Limb (tissue), 2 donors: ENCODE measurements at regions not wholly inside any gene's neighbourhood (a gene's known extent, or its start where the extent isn't known, plus 50 kb on each side); places are given as distances from the start of the nearest gene placed in this dataset.
A peak's percentile ranks its signal among the peaks of the same experiment; 100 is the strongest.

ENCODE experiments used
- DNase-seq, 2 donors: peaks; one replicate each; pipeline ENCODE4 v3.0.0-alpha.2; 2016; ENCODE audit errors: extremely low spot score in 2 of 2

DNA sequence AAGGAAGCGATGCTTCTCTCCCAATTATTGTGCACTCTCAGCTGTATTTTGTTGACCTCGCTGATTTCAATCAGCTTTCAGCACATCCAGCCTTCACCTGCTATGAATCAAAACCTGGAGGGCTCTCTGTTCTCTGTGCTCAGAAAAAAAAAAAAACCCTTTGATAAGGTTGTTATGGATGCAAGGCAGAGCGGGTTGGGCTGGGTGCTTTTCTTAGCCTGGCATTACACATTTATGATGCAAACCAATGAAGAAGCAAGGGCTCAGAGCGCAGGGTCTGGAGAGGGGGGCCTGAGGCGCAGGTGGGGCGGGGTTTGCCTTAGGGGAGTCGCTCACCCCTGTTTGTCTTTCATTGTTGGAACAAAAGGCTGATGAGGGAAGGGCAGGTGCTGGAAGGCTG lies 86.0 kb upstream of the CADM1 start:
- no peak for DNase-seq

DNA sequence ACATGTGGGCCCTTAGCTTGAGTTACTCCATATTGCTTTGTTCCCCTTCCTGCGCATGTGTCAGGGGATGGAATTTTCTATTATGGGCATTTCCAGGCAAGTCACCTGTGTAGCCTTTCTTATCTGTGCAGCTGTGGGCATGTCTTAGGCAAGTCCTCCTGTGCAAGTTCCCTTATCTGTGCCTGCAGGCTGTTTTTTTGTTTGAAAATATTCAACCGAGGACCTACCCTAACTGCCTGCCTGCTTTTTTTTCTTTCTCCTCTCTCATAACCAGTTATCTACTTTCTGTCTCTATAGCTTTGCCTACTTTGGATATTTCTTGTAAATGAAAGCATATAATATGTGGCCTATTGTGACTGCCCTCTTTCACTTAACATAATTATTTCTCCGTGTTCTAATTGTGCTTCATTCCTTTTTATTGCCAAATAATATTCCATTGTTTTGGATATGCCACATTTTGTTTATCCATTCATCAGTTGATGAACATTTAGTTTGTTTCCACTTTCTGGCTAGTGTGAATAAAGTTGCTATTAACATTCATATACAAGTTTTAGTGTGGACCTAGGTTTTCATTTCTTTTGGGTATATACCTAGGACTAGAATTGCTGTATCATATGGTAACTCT lies 83.6 kb upstream of the CADM1 start:
- DNase-seq, result no peak

DNA sequence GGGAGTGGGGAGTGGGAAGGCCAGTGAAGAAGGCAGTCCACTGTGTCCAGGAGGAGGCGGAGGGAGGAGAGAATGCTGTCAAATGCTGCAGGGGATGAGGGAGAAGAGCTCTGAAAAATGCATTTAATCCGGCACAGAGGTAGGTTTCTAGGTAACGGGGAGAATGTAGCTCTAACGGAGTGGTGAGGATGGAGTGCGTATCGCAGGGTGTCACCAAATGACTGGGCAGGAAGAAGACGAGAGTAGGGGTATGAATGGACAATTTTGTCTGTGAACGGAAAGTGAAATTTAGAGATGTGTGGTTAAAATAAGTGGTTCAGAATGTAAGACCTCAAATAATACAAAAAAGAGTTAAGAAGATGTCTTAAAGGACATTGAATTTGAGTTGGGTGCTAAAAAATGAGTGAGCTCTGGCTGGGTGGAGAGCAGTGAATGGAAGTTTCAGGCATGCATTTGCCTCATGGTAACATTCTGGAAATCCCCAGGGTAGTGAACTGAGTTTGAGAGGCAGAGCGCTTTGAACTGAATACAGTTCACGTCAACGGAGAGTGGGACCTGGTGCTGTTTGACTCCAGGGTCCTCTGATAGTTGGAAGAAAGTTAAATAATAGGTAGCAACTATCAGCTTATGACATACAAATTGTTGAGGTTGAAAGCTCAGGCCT lies 81.3 kb upstream of the CADM1 start:
- no peak for DNase-seq

DNA sequence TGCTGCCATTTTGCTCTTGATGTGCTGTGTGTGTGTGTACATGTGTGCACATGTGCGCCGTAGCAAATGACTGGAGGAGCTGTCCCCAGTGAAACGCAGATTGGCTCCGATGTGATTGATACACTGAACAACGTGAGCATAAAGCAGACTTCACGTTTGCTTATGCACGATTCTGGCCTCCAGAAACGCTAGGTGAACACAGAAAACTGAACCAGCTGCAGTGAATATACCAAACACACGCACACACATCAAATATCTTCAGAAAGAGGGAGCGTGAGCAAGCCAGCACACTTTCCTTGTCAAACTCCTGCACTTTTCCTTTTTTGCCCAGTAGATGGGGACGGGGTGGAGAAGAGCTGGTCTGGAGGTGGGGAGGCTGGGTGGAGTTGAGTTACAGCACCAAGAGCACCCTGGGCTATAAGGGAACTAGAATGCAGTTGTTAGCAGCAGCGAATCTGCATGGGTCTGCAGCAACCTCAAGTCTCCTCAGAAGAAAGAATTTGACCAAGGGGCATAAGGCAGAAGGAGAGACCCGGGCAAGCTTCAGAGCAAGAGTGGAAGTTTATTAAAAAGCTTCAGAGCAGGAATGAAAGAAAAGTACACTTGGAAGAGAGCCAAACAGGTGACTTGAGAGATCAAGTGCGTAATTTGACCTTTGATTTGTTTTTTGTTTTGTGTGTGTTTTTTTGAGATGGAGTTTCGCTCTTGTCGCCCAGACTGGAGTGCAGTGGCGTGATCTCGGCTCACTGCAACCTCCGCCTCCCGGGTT lies 77.8 kb upstream of the CADM1 start:
- no peak for DNase-seq

DNA sequence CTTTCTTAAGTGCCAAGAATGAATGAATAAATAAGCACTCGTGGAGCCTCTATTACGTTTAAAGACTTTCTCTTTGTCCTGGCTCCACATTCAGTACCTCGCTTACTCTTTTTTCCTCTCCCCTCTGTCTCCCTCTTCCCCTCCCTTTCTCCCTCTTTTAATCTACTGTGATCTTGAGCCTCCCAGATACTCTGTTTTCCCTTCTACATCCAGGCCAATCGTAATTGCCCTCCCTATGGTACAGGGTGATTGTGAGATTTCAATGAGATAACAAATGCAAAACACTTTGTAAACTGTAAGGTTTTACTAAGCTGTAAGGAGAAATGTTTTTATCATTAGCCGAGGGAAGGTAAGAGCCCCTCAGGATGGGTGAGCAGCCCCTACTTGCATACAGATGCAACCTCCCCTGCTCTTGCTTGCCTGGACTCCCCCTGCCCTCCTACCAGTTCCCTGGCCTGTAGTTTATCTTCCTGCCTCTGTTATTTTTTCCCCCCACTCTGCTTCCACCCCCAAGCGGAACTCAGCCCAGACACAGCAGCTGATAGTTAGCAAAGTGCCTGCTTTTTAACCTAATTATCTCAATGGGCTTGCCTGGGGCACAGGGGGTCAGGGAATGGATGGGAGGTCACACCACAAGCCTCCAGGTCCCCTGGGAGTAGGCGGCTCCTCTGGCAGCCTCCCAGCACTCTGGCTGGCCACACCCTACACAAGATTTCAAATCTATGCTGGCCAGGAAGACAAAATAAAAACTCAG lies 76.9 kb upstream of the CADM1 start:
- DNase-seq, result peak in 1 of 2 donors; percentile 47

DNA sequence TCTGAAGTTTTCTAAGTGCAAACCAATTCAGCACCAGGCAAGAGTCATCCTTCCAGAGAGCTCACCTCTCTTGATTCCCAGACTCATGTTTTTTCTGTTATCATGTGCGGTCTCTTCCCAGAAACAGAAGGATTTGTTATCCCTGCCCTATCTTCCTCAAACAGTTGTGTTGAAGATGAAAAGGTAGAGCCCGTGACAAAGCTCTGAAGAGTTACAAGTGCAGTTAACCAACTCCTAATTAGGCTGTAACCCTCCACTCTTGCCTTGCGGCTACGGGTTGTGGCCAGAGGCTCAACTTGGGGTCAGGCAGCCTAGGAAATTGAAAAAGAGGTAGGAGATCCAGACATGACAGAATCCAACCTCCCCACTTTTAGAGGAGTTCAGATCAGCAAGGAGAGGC lies 76.2 kb upstream of the CADM1 start:
- DNase-seq, result no peak

DNA sequence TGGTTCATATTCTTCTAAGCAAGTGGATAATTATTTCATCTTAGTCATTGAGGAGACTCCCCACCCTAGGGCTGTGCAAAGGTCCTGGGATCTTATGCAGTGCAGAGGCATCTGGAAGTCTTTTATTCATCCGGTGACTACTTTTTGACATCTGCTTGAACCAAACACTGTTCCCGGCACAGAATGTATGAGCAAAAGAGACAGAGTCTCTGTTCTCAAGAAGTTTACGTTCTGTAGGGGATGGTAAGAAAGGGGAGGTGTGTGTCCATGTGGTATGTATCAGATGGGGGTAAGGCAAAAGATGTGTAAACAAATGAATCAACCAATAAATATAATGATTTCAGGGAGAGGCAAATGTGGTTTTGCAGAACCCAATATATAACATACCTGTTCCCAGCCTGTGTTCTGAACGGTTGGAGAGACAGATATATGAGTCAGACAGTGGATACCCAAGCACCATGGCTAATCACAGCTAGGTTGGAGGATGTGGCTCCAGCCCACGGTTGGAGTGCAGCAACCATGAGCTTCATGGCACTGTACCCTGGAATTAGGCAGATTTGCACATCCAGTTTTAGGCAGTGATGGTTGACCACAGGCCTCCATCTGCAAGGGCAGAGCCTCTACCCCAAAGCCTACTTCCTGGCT lies 75.1 kb upstream of the CADM1 start:
- no peak for DNase-seq

DNA sequence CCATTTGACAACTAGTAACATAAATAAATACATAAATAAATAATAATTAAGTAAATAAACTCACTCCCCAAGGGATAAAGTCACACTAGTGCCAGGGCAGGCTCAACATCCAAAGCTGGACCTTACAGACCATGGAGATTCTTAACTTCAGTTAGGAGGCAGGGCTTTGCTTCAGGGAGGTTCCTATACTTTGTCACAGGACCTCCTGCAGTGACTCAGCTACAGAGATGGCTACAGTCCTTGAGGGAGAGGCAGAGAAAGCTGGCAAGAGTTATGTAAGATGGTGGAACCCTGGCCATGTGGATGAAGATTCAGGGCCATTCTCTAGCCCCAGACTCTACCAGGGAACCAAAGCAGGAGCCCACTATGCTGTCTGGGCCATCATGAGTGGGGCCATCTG lies 74.1 kb upstream of the CADM1 start:
- DNase-seq, result no peak

DNA sequence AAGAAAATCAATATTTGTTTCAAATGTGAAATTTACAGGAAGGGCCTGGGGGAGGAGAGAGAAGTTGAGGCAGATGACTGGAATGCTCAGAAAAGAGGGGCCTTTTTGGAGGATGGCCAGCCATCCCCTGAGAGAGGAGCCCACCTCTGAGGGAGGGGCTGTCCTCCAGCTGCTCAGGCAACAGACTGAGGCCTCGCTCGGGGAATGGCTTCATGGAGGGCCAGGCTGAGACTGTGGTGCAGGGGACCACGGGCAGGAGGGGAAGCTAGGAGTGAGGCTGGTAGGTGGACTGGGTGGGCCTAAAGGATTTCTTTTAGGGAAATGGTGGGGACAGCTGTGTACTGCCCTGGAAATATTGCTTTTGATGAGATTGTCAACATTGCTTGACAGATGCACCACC lies 73.5 kb upstream of the CADM1 start:
- DNase-seq, result no peak

DNA sequence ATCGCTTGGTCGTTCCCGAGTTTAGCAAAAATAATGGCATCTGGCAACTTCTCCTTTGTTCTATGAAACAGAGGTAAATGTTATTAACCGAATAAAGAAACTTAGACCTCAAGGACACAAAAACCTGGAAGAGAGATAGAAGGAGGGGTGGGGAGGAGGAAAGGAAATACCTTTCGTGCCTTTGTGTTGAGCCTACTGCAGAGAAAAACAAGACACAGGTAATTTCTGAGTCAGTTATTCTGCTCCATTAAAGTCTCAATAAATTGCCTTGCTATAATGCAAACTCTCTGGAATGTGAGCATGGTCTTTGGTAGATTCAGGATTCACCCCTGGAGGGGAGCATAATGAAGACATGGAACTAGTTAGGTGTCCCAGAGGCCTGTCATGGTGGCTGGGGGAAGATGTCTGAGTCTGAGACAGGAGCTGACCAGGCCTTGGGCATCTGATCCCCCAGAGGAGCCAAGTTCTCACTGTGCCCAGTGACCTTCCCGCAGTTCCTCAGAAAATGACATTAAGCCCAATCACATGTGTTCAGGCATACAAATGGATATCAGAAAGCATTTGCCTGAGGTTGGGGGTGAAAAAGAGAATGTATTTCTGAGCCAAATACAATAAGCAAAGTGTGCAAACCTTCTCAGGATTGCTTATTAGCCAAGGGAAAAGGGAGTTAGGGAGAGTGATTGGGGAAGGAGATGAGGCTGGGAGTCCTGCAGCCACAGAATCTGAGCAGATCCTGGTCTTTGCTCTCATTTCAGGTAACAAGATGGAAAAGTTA lies 72.6 kb upstream of the CADM1 start:
- DNase-seq, result no peak

DNA sequence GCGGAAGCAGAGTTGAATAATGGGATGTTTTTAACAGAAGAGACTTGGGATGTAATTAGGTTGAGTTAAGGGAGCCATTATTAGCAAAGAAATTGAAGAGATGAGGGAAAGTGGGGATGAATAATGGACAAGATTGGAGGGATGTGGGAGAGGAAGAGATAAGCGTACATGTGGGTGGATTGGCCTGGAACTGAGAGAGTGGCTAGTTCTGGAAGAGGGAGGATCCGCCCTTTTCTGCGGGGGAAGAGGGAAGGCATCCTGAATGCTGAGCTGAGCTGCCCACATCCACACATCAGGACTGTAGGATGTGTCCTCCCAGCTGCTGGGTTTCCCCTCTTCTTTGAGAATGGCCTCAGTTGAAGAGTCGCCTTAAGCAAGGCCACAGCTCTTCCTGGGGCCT lies 68.3 kb upstream of the CADM1 start:
- no peak for DNase-seq

DNA sequence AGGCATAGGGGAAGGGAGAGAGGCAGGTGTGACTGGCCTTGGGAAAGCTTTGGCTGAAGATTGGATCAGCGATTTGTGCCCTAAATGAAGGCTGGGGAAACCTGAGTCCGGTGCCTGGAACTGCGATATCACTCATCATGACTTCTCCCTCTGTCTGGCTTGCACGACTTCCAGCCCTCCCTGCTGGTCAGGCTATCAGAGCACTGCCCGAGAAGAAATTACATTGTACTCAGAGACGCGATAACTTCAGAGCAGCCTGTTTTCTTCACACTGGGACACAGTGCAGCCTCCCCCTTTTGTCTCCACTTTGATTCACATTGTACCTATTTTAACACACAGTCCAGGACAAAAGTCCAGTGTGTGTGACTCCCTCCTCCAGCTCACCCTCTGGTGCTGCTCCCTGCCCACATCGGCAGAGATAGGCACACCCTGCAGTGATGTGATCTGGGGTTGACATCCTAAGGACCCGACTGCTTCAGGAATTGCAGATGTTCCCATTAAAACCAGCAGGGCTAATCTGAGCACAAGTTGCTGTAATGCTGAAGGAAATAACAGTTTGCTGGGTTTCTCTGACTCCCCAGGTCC lies 62.1 kb upstream of the CADM1 start:
- no peak for DNase-seq

DNA sequence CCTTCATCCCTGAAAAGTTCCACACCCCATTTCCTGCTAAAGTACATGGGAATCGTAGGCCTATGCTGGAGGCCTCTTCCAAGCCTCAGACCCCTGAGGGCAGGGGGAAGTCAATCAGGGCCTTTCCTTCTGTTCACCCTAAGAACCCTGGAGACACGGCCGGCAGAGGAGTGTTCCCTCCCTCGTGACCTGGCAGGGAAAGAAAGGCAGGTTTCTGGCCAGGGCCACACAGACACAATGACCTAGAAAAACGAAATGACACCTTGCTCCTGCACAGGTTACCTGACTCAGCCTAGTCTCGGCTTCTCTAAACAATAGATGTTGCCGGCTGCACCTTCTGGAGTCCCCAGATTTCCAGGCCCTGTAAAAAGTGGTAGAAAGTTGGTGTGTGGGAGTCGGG lies 60.6 kb upstream of the CADM1 start:
- DNase-seq, result no peak

DNA sequence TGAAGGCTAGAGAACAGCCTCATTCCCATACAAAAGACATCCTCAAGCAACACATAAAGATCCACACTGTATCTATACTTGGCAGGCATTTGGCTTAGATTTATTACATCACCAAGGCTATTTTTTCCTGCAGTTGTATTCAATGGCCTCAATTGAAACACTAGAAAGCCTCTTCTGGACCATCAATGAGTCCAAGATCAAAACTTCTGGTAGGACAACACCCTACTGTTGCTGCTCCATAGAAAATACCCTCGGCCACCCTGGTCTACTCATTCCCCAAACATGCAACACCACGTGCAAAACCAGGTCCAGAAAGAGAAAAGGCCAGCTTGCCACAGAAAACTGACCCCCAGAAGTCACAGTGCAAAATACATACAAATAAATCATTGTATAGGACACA lies 56.9 kb upstream of the CADM1 start:
- no peak for DNase-seq

DNA sequence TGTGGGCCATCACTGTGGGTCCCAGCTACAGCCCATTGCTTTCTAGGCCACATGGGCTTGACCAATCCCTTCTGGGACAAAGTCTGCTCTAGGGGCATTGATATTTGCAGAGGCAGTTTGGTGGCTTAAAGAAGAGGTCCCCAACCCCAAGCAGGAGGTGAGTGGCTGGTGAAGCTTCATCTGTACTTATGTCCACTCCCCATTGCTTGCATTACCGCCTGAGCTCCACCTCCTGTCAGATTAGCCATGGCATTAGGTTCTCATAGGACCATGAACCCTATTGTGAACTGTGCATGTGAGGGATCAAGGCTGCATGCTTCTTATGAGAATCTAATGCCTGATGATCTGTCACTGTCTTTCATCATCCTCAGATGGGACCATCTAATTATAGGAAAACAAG lies 54.4 kb upstream of the CADM1 start:
- no peak for DNase-seq

DNA sequence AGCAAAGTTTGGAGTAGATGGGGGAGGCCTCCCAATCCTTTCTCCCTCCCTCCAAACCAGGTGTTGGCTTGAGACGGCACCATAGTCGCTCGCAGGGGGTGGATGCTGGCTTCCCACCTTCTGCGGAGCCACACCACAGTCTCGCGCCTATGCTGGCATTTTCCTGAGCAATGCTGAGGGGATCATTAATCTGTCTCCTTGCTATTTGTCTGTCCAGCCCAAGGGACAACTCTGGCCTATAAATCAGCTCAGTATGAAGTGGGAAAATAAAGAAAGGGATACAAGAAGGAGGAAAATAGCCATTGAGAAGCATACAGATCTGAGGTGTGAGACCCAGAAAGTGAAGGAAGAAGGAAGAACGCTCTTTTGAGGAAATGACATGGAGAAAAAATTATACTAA lies 53.5 kb upstream of the CADM1 start:
- DNase-seq, result no peak

DNA sequence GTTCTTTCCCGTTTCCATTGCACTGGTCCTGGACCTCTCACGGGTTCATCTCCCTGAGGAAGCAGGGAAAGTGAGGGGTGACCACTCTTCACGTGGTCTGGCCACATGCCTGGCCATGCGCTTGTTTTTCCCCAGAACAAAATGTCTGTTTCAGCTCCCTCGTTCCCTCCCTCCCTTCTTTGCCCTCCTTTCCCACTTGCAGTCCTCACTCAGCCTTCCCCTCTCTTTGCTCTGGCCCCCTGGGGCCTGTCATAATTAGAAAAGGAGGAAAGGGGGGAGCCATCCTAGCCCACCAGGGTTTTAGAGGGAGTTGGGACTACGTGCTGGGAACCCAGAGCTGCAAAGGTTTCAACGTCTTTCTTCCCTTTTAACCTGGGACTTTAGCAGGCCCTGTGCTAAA lies 52.8 kb upstream of the CADM1 start:
- no peak for DNase-seq

DNA sequence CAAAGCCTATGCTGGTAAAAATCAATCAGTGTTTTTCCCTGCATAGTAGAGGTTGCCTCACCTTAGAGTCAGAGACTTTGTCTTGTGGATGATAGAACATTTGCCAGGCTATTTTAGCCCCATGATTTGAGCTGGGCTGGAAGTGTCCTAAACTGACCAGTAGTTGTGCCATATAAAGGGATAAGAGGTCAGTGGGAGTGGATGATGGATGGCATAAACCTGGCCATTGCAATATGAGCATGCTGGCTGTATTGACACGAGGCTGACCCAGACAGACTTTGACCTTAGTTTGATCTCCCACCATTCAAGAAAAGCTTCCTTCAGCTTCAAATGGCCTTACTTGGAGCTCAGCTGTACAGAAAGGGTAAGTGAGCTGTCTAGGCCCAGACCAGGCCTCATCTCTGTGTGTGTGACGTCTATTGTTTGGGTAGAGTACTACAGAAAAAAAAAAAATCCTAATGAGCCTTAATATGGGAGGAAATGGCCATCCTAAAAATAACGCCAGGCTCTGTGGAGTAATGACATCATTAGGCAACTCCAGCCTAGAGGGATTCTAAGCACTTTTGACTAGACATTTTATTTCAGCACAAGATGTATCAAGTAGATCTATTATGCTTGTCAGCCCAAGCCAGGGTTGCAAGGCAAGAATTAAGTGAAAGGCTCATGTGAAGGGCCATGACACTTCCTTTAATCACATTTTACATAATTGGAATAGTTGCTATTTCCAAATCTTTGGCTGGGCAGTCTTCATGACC lies 51.3 kb upstream of the CADM1 start:
- DNase-seq, result no peak
